K562 (cell line): ENCODE measurements at regions not wholly inside any gene's neighbourhood (a gene's known extent, or its start where the extent isn't known, plus 50 kb on each side); places are given as distances from the start of the nearest gene placed in this dataset.

Source experiments
- ASH1L ChIP-seq: fragments of 450-650 bp; IDR thresholded peaks from 2 replicates; pipeline ENCODE4 v1.6.1; 2018; ENCODE audit warnings: borderline replicate concordance, mild to moderate bottlenecking, low read depth; ENCODE audit not compliant: partially characterized antibody
- CEBPG ChIP-seq, 3 experiments: fragments of 200-800 bp in 1 of 3; sonication (Bioruptor generic) in 1 of 3; sonication (generic) in 1 of 3; formaldehyde crosslinking in 1 of 3; IDR thresholded peaks in 2 of 3; conservative IDR thresholded peaks in 1 of 3; 2 replicates each; pipeline versions ENCODE4 v1.6.1 to v1.8.0; 2016 to 2022; ENCODE audit warnings: missing compliant biosample characterization in 2 of 3, missing genetic modification characterization in 2 of 3, mild to moderate bottlenecking in 1 of 3, missing genetic modification reagents in 1 of 3
- CHAMP1 ChIP-seq: fragments of 450-650 bp; IDR thresholded peaks from 2 replicates; pipeline ENCODE4 v1.6.1; 2016; ENCODE audit warnings: mild to moderate bottlenecking
- CHD2 ChIP-seq: IDR thresholded peaks from 2 replicates; pipeline ENCODE4 v1.6.1; 2011; ENCODE audit warnings: low read depth, low read length
- EGR1 ChIP-seq: fragments of 450-650 bp; conservative IDR thresholded peaks from 2 replicates; pipeline ENCODE4 v1.6.1; 2017; ENCODE audit warnings: mild to moderate bottlenecking
- ELF1 ChIP-seq: fragments of 200-800 bp; sonication (Bioruptor generic); IDR thresholded peaks from 2 replicates; pipeline ENCODE4 v1.6.1; 2016; ENCODE audit warnings: missing genetic modification characterization, missing compliant biosample characterization
- ELK1 ChIP-seq: sonication (generic); formaldehyde crosslinking; IDR thresholded peaks from 2 replicates; pipeline ENCODE4 v1.8.1; 2022; ENCODE audit warnings: missing genetic modification reagents
- GATAD2A ChIP-seq: fragments of 450-650 bp; IDR thresholded peaks from 2 replicates; pipeline ENCODE4 v1.6.1; 2017
- HINFP ChIP-seq: fragments of 450-650 bp; conservative IDR thresholded peaks from 2 replicates; pipeline ENCODE4 v1.6.1; 2016; ENCODE audit warnings: missing genetic modification characterization, low read depth, mild to moderate bottlenecking, control low read depth, missing compliant biosample characterization
- HMGN3 ChIP-seq: IDR thresholded peaks from 2 replicates; pipeline ENCODE4 v1.6.1; 2011; ENCODE audit warnings: borderline replicate concordance, low read depth, mild to moderate bottlenecking, mixed read lengths, low read length; ENCODE audit not compliant: insufficient read length; ENCODE audit errors: extremely low read depth
- L3MBTL2 ChIP-seq: fragments of 450-650 bp; IDR thresholded peaks from 2 replicates; pipeline ENCODE4 v1.6.1; 2016; ENCODE audit warnings: mild to moderate bottlenecking, moderate library complexity
- LCOR ChIP-seq: sonication (generic); formaldehyde crosslinking; IDR thresholded peaks from 2 replicates; pipeline ENCODE4 v1.8.0; 2022; ENCODE audit warnings: mild to moderate bottlenecking, missing genetic modification reagents
- PCBP1 ChIP-seq: fragments of 200-400 bp; formaldehyde crosslinking; IDR thresholded peaks from 2 replicates; pipeline ENCODE4 v1.6.1; 2018; ENCODE audit warnings: mild to moderate bottlenecking, low read depth, low read length; ENCODE audit not compliant: poor library complexity, severe bottlenecking
- POLR2G ChIP-seq: fragments of 200-400 bp; formaldehyde crosslinking; IDR thresholded peaks from 2 replicates; pipeline ENCODE4 v1.6.1; 2017; ENCODE audit warnings: low read depth, mild to moderate bottlenecking, antibody characterized with exemption, low read length, moderate library complexity
- SAFB ChIP-seq: fragments of 200-400 bp; formaldehyde crosslinking; IDR thresholded peaks from 2 replicates; pipeline ENCODE4 v1.6.1; 2017; ENCODE audit warnings: low read depth, low read length, borderline replicate concordance
- SMAD3 ChIP-seq: fragments of 450-650 bp; formaldehyde crosslinking; conservative IDR thresholded peaks from 2 replicates; pipeline ENCODE4 v1.4.0; 2020; ENCODE audit warnings: mild to moderate bottlenecking
- SMARCE1 ChIP-seq: fragments of 450-650 bp; IDR thresholded peaks from 2 replicates; pipeline ENCODE4 v1.7.1; 2016; ENCODE audit warnings: mild to moderate bottlenecking
- THRAP3 ChIP-seq: fragments of 450-650 bp; IDR thresholded peaks from 2 replicates; pipeline ENCODE4 v1.6.1; 2016; ENCODE audit warnings: mild to moderate bottlenecking, inconsistent platforms, borderline replicate concordance
- U2AF2 ChIP-seq: fragments of 200-400 bp; formaldehyde crosslinking; optimal IDR thresholded peaks from 2 replicates; pipeline ENCODE3; 2017; ENCODE audit warnings: low read depth, mild to moderate bottlenecking, low read length
- WHSC1 ChIP-seq: IDR thresholded peaks from one replicate; pipeline ENCODE4 v1.6.1; 2012; ENCODE audit warnings: low read length, control low read depth, inconsistent platforms
- ZBTB9 ChIP-seq: fragments of 450-650 bp; formaldehyde crosslinking; IDR thresholded peaks from 2 replicates; pipeline ENCODE4 v1.4.0; 2020; ENCODE audit warnings: mild to moderate bottlenecking, moderate library complexity
- ZKSCAN3 ChIP-seq: fragments of 250-450 bp; sonication (Bioruptor Pico); IDR thresholded peaks from 2 replicates; pipeline ENCODE4 v1.4.0; 2020
- ZNF146 ChIP-seq: IDR thresholded peaks from one replicate; pipeline ENCODE4 v1.6.1; 2018; ENCODE audit warnings: missing compliant biosample characterization; ENCODE audit not compliant: unreplicated experiment
- ZNF431 ChIP-seq: sonication (generic); formaldehyde crosslinking; IDR thresholded peaks from 2 replicates; pipeline ENCODE4 v1.8.0; 2022; ENCODE audit warnings: mild to moderate bottlenecking, missing genetic modification reagents
- ZNF551 ChIP-seq: fragments of 250-450 bp; sonication (Bioruptor Pico); IDR thresholded peaks from 2 replicates; pipeline ENCODE4 v1.5.0; 2021; ENCODE audit warnings: mild to moderate bottlenecking, moderate library complexity
- ZNF77 ChIP-seq: fragments of 250-450 bp; sonication (Bioruptor Pico); IDR thresholded peaks from 2 replicates; pipeline ENCODE4 v1.5.0; 2020

GRCh38 chr11:69401715-69402114 lies 79.7 kb upstream of the LINC01488 start (continued):
- TF ChIP-seq CHAMP1 = no peak
- TF ChIP-seq ZNF551 (CRISPR knock-in tag) = no peak
- TF ChIP-seq SMARCE1 = peak; percentile 95
- TF ChIP-seq ZKSCAN3 (CRISPR knock-in tag) = no peak
- TF ChIP-seq HMGN3 = no peak
- TF ChIP-seq ZNF431 (CRISPR knock-in tag) = no peak
- no peak for TF ChIP-seq THRAP3
- no peak for TF ChIP-seq ASH1L
- 0 out of 2 replicates have a peak, but pooled peaks have one; percentile 32 for TF ChIP-seq SMAD3 (CRISPR knock-in tag)
- TF ChIP-seq GATAD2A = peak; percentile 88
- TF ChIP-seq LCOR (CRISPR knock-in tag) = peak; percentile 100
- no peak for TF ChIP-seq POLR2G
- no peak for TF ChIP-seq WHSC1
- no peak for TF ChIP-seq CEBPG (CRISPR knock-in tag; IDR thresholded peaks at IDR 0.05)
- TF ChIP-seq CEBPG (tag; conservative IDR thresholded peaks at IDR 0.05 in 1 of 2, IDR thresholded peaks at IDR 0.05 in 1 of 2) = no peak
- peak; percentile 60 for TF ChIP-seq ELF1
- TF ChIP-seq CHD2 = no peak
- no peak for TF ChIP-seq SAFB
- TF ChIP-seq ELK1 (CRISPR knock-in tag) = no peak
- no peak for TF ChIP-seq PCBP1
- no peak for TF ChIP-seq ZBTB9 (CRISPR knock-in tag)
- TF ChIP-seq HINFP (tag) = no peak
- TF ChIP-seq U2AF2 = no peak
- TF ChIP-seq ZNF77 = no peak
- TF ChIP-seq EGR1 = no peak
- TF ChIP-seq ZNF146 (CRISPR knock-in tag) = no peak
- peak; percentile 71 for TF ChIP-seq L3MBTL2
